ENCODE measurements at regions not wholly inside any gene's neighbourhood (a gene's known extent, or its start where the extent isn't known, plus 50 kb on each side); places are given as distances from the start of the nearest gene placed in this dataset.

DNA sequence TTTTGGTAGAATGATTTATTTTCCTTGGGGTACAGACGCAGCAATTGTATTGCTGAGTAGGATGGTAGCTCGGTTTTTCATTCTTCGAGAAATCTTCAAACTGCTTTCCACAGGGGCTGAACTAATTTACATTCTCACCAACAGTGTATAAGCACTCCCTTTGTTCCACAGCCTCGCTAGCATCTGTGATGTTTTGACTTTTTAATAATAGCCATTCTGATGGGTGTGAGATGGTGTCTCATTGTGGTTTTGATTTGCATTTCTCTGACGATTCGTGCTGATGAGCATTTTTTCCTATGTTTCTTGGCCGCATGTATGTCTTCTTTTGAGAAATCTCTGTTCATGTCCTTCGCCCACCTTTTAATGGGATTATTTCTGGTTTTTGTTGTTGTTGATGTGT, 54.8 kb upstream of the UQCRFS1 start:
- Histone ChIP-seq H3K4me3 (ENCODE audit: low read depth, low read length) (no peak overlapping the region), H3K36me3 (no peaks in the 10 kb centered on the region), H3K27me3 (ENCODE audit: insufficient read depth, low read depth, severe bottlenecking) (peaks cover 77% of the 10 kb centered on the region), H3K9me3 (ENCODE audit: severe bottlenecking) (no peaks in the 10 kb centered on the region), H3K27ac (no peak overlapping the region)
- DNase-seq = no peak
- no peak for TF ChIP-seq CTCF (IDR thresholded peaks at IDR 0.05; ENCODE audit: low read depth, low read length)

- DNase-seq = no peak
Observed at GRCh38 chr19:29268103-29268502, 55.2 kb upstream of the UQCRFS1 start.

DNA sequence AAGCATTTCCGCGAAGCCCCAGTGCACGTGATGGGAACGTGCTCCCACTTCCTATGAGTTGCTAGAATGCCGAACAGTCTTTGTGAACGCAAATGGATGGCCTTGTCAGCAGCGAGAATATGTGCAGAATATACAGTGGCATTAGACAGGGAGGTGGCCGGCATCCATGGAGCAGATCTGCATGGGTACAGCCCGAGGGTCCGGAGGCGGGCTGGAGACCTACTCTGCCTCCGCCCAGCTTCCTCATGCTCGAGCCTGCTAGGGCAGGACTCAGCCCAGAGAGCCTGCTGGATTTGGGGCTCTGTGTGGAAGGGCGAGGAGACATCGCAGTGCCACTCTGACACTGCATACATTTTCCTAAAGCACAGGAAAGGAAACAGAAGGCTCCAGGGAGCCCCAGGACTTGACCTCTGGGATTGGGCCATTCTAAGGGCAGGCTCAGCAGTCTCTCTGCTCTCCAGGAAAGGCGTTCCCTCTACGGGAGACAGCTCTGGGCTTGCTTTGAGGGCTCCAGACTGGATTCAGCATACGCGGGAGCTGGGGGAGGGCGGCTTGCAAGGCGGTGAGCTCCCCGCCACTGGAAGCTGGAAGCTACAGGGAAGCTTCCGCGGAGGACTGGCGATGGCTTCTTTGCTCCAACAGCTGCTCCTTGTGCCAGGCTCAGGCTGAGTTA, 55.9 kb upstream of the UQCRFS1 start:
- DNase-seq = no peak
- H3K9me3 ChIP-seq (ENCODE audit: severe bottlenecking) = no peaks in the 10 kb centered on the region
- TF ChIP-seq CTCF (IDR thresholded peaks at IDR 0.05; ENCODE audit: low read depth, low read length) = no peak

More at GRCh38 chr19:29268103-29268502, 55.2 kb upstream of the UQCRFS1 start:
- no peak overlapping the region for H3K27ac ChIP-seq
- no peaks in the 10 kb centered on the region for H3K36me3 ChIP-seq
- no peaks in the 10 kb centered on the region for H3K9me3 ChIP-seq (ENCODE audit: severe bottlenecking)
- peaks cover 77% of the 10 kb centered on the region for H3K27me3 ChIP-seq (ENCODE audit: insufficient read depth, low read depth, severe bottlenecking)
- TF ChIP-seq CTCF (IDR thresholded peaks at IDR 0.05; ENCODE audit: low read depth, low read length) = no peak
- H3K4me3 ChIP-seq (ENCODE audit: low read depth, low read length) = no peak overlapping the region

GRCh38 chr19:29269641-29270040, 56.7 kb upstream of the UQCRFS1 start:
- no peak for TF ChIP-seq CTCF (IDR thresholded peaks at IDR 0.05; ENCODE audit: low read depth, low read length)
- no peak for DNase-seq
- peaks cover 83% of the 10 kb centered on the region for H3K27me3 ChIP-seq (ENCODE audit: insufficient read depth, low read depth, severe bottlenecking)
- H3K27ac ChIP-seq = no peak overlapping the region
- H3K36me3 ChIP-seq = no peaks in the 10 kb centered on the region
- H3K4me3 ChIP-seq (ENCODE audit: low read depth, low read length) = no peak overlapping the region
- no peaks in the 10 kb centered on the region for H3K9me3 ChIP-seq (ENCODE audit: severe bottlenecking)

More for the DNA sequence above, 55.9 kb upstream of the UQCRFS1 start:
- Histone ChIP-seq H3K27ac (no peak overlapping the region), H3K4me3 (ENCODE audit: low read depth, low read length) (no peak overlapping the region), H3K36me3 (no peaks in the 10 kb centered on the region), H3K27me3 (ENCODE audit: insufficient read depth, low read depth, severe bottlenecking) (peaks cover 79% of the 10 kb centered on the region)

DNA sequence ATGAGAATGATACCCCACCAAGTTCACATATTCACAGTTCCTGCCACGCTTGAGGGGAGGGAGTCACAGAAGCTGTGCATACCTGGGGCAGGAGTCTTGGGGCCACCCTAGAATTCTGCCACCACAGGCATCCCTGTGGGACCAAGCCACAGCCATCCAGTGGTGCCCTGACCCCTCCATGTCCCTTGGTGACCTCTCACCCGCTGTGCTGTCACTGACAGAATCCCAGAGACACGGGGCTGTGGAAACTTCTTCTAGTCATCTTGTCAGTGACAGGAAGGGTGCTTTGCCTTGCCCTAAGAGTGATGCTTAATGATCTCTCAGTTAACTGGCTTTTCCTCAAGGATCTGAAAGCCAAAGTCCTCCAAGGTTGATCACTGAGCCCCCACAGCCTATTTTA, 58.4 kb upstream of the UQCRFS1 start:
- TF ChIP-seq CTCF (IDR thresholded peaks at IDR 0.05; ENCODE audit: low read depth, low read length) = no peak
- Histone ChIP-seq H3K4me3 (ENCODE audit: low read depth, low read length) (no peak overlapping the region), H3K27me3 (ENCODE audit: insufficient read depth, low read depth, severe bottlenecking) (peaks cover 91% of the 10 kb centered on the region), H3K9me3 (ENCODE audit: severe bottlenecking) (no peaks in the 10 kb centered on the region), H3K27ac (no peak overlapping the region), H3K36me3 (no peaks in the 10 kb centered on the region)
- DNase-seq = no peak

DNA sequence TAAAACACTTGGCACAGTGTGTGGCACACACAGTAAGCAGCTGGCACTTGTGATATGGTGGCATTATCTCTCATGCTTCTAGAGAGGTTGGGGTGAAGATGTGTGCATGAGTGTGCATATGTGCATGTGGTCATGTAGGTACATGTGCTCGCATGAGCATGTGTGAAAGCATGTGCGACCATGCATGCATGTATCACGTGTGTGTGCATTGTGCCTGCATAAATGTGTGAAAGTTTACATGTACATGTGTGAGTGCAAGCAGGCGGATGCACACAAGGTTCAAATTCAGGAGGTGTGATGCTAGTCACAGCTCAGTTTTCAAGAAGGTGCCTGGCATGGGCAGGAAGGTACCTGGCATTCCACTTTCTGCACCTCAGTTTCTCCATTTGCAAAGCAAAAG, 59.0 kb upstream of the UQCRFS1 start:
- Histone ChIP-seq H3K27ac (no peak overlapping the region), H3K36me3 (no peaks in the 10 kb centered on the region), H3K4me3 (ENCODE audit: low read depth, low read length) (no peak overlapping the region), H3K9me3 (ENCODE audit: severe bottlenecking) (no peaks in the 10 kb centered on the region), H3K27me3 (ENCODE audit: insufficient read depth, low read depth, severe bottlenecking) (peaks cover 87% of the 10 kb centered on the region)
- TF ChIP-seq CTCF (IDR thresholded peaks at IDR 0.05; ENCODE audit: low read depth, low read length) = no peak
- no peak for DNase-seq

All from WERI-Rb-1 (cell line).